ENCODE measurements at regions not wholly inside any gene's neighbourhood (a gene's known extent, or its start where the extent isn't known, plus 50 kb on each side); places are given as distances from the start of the nearest gene placed in this dataset.

GRCh38 chr4:141573678-141574077 lies 62.7 kb upstream of the IL15 start:
- TF ChIP-seq CTCF (IDR thresholded peaks at IDR 0.05) (no peak), ZFX (IDR thresholded peaks at IDR 0.05; ENCODE audit: borderline replicate concordance) (no peak)
